Epithelial cell of esophagus (primary cell): ENCODE measurements at regions not wholly inside any gene's neighbourhood (a gene's known extent, or its start where the extent isn't known, plus 50 kb on each side); places are given as distances from the start of the nearest gene placed in this dataset.

ENCODE experiments used
- DNase-seq: peaks from one replicate; pipeline ENCODE4 v3.0.0; 2010; ENCODE audit warnings: low read depth
- H3K4me3 ChIP-seq: 2 replicates; pipeline ENCODE4 v1.5.1; 2011; ENCODE audit warnings: mild to moderate bottlenecking, low read length, control low read depth
- TF ChIP-seq, protein P1 (sequence below): IDR thresholded peaks from 2 replicates; pipeline ENCODE4 v1.5.1; 2011; ENCODE audit warnings: low read depth, mild to moderate bottlenecking, low read length, control low read depth, inconsistent platforms; ENCODE audit not compliant: insufficient read depth; ENCODE audit errors: missing control alignments

DNA sequence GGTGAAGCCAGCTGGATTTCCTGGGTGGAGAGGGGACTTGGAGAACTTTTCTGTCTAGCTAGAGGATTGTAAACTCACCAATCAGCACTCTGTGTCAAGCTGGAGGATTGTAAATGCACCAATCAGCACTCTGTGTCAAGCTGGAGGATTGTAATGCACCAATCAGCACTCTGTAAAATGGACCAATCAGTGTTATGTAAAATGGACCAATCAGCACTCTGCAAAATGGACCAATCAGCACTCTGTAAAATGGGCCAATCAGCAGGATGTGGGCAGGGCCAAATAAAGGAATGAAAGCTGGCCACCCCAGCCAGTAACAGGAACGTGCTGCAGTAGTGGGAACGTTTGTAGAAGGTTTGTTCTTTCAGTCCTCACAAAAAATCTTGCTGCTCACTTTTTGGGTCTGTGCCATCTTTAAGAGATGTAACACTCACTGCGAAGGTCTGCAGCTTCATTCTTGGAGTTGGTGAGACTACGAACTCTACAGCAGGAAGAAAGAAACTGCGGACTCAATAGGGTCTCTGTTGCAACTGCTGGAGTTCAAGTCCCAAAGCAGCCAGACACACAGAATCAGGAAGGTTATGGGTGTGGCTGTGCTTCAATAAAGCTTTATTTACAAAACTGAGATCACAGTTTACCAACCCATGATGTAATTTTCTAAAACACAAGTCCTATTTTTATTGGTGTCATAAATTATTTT is 145.7 kb upstream of the ERCC6L2 start:
- no peak for DNase-seq
- TF ChIP-seq, protein P1, sequence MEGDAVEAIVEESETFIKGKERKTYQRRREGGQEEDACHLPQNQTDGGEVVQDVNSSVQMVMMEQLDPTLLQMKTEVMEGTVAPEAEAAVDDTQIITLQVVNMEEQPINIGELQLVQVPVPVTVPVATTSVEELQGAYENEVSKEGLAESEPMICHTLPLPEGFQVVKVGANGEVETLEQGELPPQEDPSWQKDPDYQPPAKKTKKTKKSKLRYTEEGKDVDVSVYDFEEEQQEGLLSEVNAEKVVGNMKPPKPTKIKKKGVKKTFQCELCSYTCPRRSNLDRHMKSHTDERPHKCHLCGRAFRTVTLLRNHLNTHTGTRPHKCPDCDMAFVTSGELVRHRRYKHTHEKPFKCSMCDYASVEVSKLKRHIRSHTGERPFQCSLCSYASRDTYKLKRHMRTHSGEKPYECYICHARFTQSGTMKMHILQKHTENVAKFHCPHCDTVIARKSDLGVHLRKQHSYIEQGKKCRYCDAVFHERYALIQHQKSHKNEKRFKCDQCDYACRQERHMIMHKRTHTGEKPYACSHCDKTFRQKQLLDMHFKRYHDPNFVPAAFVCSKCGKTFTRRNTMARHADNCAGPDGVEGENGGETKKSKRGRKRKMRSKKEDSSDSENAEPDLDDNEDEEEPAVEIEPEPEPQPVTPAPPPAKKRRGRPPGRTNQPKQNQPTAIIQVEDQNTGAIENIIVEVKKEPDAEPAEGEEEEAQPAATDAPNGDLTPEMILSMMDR = no peak
- H3K4me3 ChIP-seq = no peak overlapping the region

DNA sequence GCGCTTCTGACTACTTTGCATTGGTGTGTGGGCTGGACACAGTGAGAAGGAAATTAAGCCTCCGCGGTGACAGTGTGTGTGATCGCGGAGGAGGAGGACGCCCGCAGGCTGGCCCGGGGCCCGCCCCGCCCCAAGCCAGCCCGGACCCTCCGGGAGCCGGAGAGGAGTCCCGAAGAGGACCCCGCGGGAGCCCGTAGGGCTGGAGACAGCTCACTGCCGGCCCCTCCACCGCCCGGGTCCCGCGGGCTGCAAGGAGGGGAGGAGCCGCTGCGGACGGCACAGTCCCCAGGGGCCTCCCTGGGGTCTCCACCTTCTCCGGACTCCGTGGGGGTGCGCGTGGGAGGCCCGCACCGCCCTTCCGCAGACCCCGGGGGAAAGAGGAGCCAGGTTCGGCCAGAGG is 146.4 kb upstream of the ERCC6L2 start:
- TF ChIP-seq, protein P1 = no peak
- no peak for DNase-seq
- no peak overlapping the region for H3K4me3 ChIP-seq

DNA sequence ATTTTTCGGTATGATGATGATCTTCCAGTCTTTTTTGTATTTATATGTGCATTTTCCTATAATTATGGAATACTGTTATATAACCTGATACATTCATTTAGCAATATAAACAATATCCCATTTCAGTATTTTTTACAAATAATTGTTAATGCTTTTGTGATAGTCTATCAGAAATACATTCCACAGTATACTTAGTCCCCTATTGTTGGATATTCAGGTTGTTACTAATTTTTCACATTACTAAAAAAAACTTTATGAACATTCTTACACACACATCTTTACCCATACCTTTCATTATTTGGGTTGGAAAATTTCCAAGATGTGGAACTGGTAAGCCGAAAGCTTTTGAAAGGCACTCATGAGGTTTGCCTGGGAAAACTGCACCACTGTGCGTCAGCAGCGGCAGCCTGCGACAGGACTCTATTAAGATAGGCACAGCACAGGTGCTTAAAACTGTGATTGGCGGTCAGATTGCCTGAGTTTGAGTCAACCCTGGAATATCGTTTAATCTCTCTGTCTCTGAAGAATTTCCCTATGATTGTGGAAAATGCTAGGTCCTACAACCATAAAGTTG is 147.5 kb upstream of the ERCC6L2 start:
- TF ChIP-seq, protein P1 = no peak
- no peak for DNase-seq
- no peak overlapping the region for H3K4me3 ChIP-seq

DNA sequence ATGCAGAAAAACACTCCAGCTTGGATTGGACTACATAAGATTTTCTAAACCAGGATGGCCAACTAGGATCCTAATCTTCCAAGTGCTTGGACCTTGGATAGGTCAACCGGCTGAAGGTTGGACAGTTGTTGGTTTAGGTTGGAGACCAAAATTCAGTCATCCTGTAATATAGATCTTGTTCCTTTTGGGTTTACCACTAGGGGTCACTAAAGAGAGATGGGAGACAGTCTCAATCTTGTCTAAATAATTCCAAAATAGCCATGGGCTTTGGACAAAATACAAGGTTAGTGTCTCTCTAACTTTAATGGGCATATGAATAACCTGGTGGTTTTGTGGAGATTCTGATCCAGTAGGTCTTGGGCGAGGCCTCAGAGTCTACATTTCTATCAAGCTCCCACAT is 148.7 kb upstream of the ERCC6L2 start:
- no peak overlapping the region for H3K4me3 ChIP-seq
- DNase-seq = peak; percentile 51
- TF ChIP-seq, protein P1 = peak; percentile 70

DNA sequence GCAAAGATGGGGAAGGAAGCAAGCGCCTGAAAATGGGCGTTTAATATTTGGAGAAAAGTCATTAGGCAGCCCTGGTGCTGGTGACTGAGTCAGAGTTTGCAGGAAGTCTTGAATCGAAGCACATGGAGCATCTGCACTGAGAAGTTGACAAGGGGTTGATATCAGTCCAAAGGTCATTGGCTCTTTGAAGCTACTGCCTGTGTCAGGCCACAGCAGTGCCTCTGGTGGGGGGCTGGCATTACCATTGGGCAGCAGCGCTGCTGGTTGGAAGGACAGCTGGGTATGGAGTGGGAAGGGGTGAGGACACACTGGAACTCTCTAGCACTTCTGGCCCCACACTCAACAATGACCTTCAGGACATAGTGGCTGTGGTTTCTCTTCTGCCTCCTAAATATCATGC is 150.4 kb upstream of the ERCC6L2 start:
- DNase-seq = no peak
- H3K4me3 ChIP-seq = no peak overlapping the region
- TF ChIP-seq, protein P1 = no peak

DNA sequence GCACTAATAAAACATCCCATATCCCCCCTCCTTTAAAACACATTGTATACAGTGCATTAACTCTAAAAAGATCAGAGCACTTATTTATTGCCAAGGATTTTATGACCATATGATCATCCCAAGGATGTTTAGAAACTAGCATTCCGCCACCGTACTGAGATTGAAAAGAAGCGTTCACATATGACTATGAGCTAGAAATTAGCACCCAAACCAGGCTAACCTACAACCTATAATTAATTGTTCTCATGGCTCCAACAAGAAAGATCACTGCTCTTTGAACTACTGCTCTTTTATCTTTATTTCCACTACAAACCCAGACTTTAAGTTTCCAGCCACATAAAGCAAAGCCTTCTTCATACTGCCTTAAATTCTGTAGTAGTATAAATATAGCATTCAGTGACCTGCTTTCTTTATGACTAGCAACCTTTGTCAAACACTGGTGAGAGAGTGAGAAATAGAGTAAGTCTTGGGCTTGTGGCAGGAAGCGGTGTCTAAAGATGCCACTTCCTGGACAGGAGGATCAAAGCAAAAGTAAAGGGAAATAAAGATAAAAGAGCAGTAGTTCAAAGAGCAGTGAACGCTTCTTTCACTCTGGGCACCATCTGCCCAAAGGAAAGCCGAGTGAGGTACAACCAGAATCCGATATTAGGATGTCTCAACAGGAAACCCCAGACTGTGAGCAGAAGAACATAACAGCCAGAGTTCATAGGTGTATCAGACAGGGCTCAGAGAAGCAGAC is 151.1 kb upstream of the ERCC6L2 start:
- no peak for DNase-seq
- TF ChIP-seq, protein P1 = no peak
- H3K4me3 ChIP-seq = no peak overlapping the region
